ENCODE measurements at regions not wholly inside any gene's neighbourhood (a gene's known extent, or its start where the extent isn't known, plus 50 kb on each side); places are given as distances from the start of the nearest gene placed in this dataset.

GRCh38 chr20:24718277-24718676 is 230.8 kb upstream of the CST7 start:
- H3K9me3 ChIP-seq: peaks cover 0 to 21% (median 12%) of the 10 kb centered on the region in 8 donors
- no peak overlapping the region for H3K27ac ChIP-seq
- DNase-seq: no peak
- no peak overlapping the region for H3K4me3 ChIP-seq
- H3K4me1 ChIP-seq: peaks cover 0 to 5% (median 0%) of the 10 kb centered on the region in 6 donors
- TF ChIP-seq POLR2AphosphoS5 (IDR thresholded peaks at IDR 0.05): no peak
- TF ChIP-seq POLR2A (IDR thresholded peaks at IDR 0.05): no peak
- no peak for TF ChIP-seq CTCF (IDR thresholded peaks at IDR 0.05 in 8 of 11, conservative IDR thresholded peaks at IDR 0.05 in 3 of 11)
- no peaks in the 10 kb centered on the region for H3K36me3 ChIP-seq
- 80 to 89% (median 87%) methylated on average over 2 of the region's 2 CpGs for WGBS, 5 donors
- intact Hi-C loops (cut with DNase I; ENCODE audit: low total_unique reads): no loop called here
- H3K27me3 ChIP-seq (replicated peaks in 1 of 7): peaks cover 0 to 5% (median 0%) of the 10 kb centered on the region in 7 donors

DNA sequence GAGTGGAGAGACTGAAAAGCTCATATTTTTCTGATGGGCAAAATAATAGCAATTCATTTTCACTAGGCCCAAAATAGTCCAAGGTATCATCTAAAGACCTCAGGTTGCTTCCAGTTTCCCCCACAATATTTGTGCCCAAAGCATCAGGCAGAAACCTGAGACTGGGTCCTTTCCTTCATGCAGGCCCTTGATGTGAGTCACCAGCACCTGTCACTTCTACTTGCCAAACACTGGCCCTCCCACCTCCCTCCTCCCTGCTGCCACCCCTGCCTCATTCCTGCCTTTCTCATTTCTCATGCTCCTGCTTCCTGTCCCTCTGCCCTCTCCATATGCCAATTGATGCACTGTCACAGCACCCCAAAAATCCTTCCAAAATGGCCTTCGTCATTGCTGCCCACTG is 230.4 kb upstream of the CST7 start:
- Histone ChIP-seq H3K9me3 (peaks cover 0 to 16% (median 8%) of the 10 kb centered on the region in 8 donors), H3K27me3 (replicated peaks in 1 of 7) (peaks cover 0 to 8% (median 0%) of the 10 kb centered on the region in 7 donors), H3K4me3 (no peak overlapping the region), H3K4me1 (peaks cover 0 to 9% (median 0%) of the 10 kb centered on the region in 6 donors), H3K36me3 (no peaks in the 10 kb centered on the region), H3K27ac (no peak overlapping the region)
- no peak for DNase-seq
- intact Hi-C loops (cut with DNase I; ENCODE audit: low total_unique reads): no loop called here
- WGBS, 5 donors: 67 to 94% (median 79%) methylated on average over 1 of the region's 1 CpG
- TF ChIP-seq POLR2AphosphoS5 (IDR thresholded peaks at IDR 0.05) (no peak), POLR2A (IDR thresholded peaks at IDR 0.05) (no peak), CTCF (IDR thresholded peaks at IDR 0.05 in 8 of 11, conservative IDR thresholded peaks at IDR 0.05 in 3 of 11) (no peak)

GRCh38 chr20:24720957-24721356 is 228.1 kb upstream of the CST7 start:
- intact Hi-C loops (cut with DNase I; ENCODE audit: low total_unique reads): no loop called here
- Histone ChIP-seq H3K36me3 (no peaks in the 10 kb centered on the region), H3K27ac (no peak overlapping the region), H3K4me3 (no peak overlapping the region), H3K4me1 (peaks cover 0 to 9% (median 0%) of the 10 kb centered on the region in 6 donors), H3K27me3 (replicated peaks in 1 of 7) (peaks cover 0 to 16% (median 0%) of the 10 kb centered on the region in 7 donors), H3K9me3 (no peaks in the 10 kb centered on the region)
- DNase-seq: no peak
- no peak for TF ChIP-seq POLR2A (IDR thresholded peaks at IDR 0.05)
- TF ChIP-seq POLR2AphosphoS5 (IDR thresholded peaks at IDR 0.05): no peak
- TF ChIP-seq CTCF (IDR thresholded peaks at IDR 0.05 in 8 of 11, conservative IDR thresholded peaks at IDR 0.05 in 3 of 11): no peak
- 83 to 92% (median 89%) methylated on average over 4 of the region's 4 CpGs for WGBS, 5 donors

GRCh38 chr20:24721891-24722568 is 227.0 kb upstream of the CST7 start:
- Histone ChIP-seq H3K4me3 (no peak overlapping the region), H3K36me3 (no peaks in the 10 kb centered on the region), H3K4me1 (peaks cover 0 to 9% (median 0%) of the 10 kb centered on the region in 6 donors), H3K27ac (no peak overlapping the region), H3K9me3 (no peaks in the 10 kb centered on the region), H3K27me3 (replicated peaks in 1 of 7) (peaks cover 0 to 16% (median 0%) of the 10 kb centered on the region in 7 donors)
- WGBS, 5 donors: 71 to 87% (median 78%) methylated on average over 2 of the region's 2 CpGs
- DNase-seq: no peak
- TF ChIP-seq POLR2A (IDR thresholded peaks at IDR 0.05): no peak
- TF ChIP-seq POLR2AphosphoS5 (IDR thresholded peaks at IDR 0.05): no peak
- TF ChIP-seq CTCF (IDR thresholded peaks at IDR 0.05 in 8 of 11, conservative IDR thresholded peaks at IDR 0.05 in 3 of 11): no peak
- intact Hi-C loops (cut with DNase I; ENCODE audit: low total_unique reads): no loop called here
